Skeletal muscle tissue (tissue), 3 donors: ENCODE measurements at regions not wholly inside any gene's neighbourhood (a gene's known extent, or its start where the extent isn't known, plus 50 kb on each side); places are given as distances from the start of the nearest gene placed in this dataset.
"Not testable (repeated sequence)": the region's sequence is repeated elsewhere in the genome, so short reads cannot be mapped to it uniquely, and the experiment has no call there.

Source experiments
- H3K27ac ChIP-seq: one replicate; pipeline ENCODE4 v1.7.0; 2013; ENCODE audit warnings: mild to moderate bottlenecking, low read depth, low read length, inconsistent platforms
- H3K27me3 ChIP-seq, 3 donors: one replicate each; pipeline ENCODE4 v1.7.0; 2013; ENCODE audit warnings: low read length in 3 of 3; ENCODE audit not compliant: control insufficient read depth in 3 of 3, insufficient read depth in 3 of 3
- H3K36me3 ChIP-seq, 3 donors: one replicate each; pipeline ENCODE4 v1.7.0; 2013; ENCODE audit warnings: low read length in 3 of 3; ENCODE audit not compliant: control insufficient read depth in 3 of 3, insufficient read depth in 3 of 3
- H3K4me1 ChIP-seq, 3 donors: one replicate each; pipeline ENCODE4 v1.7.0; 2013; ENCODE audit warnings: low read length in 3 of 3, mild to moderate bottlenecking in 3 of 3; ENCODE audit not compliant: control insufficient read depth in 3 of 3, insufficient read depth in 3 of 3
- H3K4me3 ChIP-seq, 3 donors: one replicate each; pipeline ENCODE4 v1.7.0; 2013; ENCODE audit warnings: low read length in 3 of 3
- H3K9ac ChIP-seq, 3 donors: one replicate each; pipeline ENCODE4 v1.7.0; 2013; ENCODE audit warnings: low read length in 3 of 3, mild to moderate bottlenecking in 3 of 3, moderate library complexity in 2 of 3, low read depth in 1 of 3
- H3K9me3 ChIP-seq, 3 donors: one replicate each; pipeline ENCODE4 v1.7.0; 2013; ENCODE audit warnings: low read length in 3 of 3; ENCODE audit not compliant: control insufficient read depth in 3 of 3
- donor health status: Osteomylitis.

GRCh38 chr1:209156991-209157390 lies 426.5 kb upstream of the CAMK1G start:
- Histone ChIP-seq H3K9ac (no peak overlapping the region), H3K4me3 (no peak overlapping the region), H3K27ac (no peak overlapping the region), H3K4me1 (no peaks in the 10 kb centered on the region), H3K36me3 (no peaks in the 10 kb centered on the region), H3K9me3 (no peaks in the 10 kb centered on the region), H3K27me3 (no peaks in the 10 kb centered on the region)

- no peak overlapping the region for H3K27ac ChIP-seq
- H3K9me3 ChIP-seq = no peaks in the 10 kb centered on the region
- no peak overlapping the region for H3K9ac ChIP-seq
- H3K27me3 ChIP-seq = no peaks in the 10 kb centered on the region
- no peak overlapping the region for H3K4me3 ChIP-seq
- H3K36me3 ChIP-seq = no peaks in the 10 kb centered on the region
- no peaks in the 10 kb centered on the region for H3K4me1 ChIP-seq
These were observed 425.8 kb upstream of the CAMK1G start for GRCh38 chr1:209157546-209158249.

GRCh38 chr1:209158851-209159250 lies 424.7 kb upstream of the CAMK1G start:
- Histone ChIP-seq H3K36me3 (no peaks in the 10 kb centered on the region), H3K9ac (no peak overlapping the region)

GRCh38 chr1:209160230-209160629 lies 423.3 kb upstream of the CAMK1G start:
- Histone ChIP-seq H3K36me3 (no peaks in the 10 kb centered on the region), H3K27me3 (no peaks in the 10 kb centered on the region), H3K27ac (no peak overlapping the region), H3K4me3 (no peak overlapping the region), H3K9ac (no peak overlapping the region), H3K4me1 (no peaks in the 10 kb centered on the region), H3K9me3 (no peaks in the 10 kb centered on the region)

More at GRCh38 chr1:209158851-209159250, 424.7 kb upstream of the CAMK1G start:
- Histone ChIP-seq H3K27ac (no peak overlapping the region), H3K9me3 (no peaks in the 10 kb centered on the region), H3K4me3 (no peak overlapping the region), H3K4me1 (no peaks in the 10 kb centered on the region), H3K27me3 (no peaks in the 10 kb centered on the region)

GRCh38 chr1:209162651-209163050 lies 420.9 kb upstream of the CAMK1G start:
- no peak overlapping the region for H3K9ac ChIP-seq
- H3K4me3 ChIP-seq = no peak overlapping the region
- no peaks in the 10 kb centered on the region for H3K9me3 ChIP-seq
- no peaks in the 10 kb centered on the region for H3K36me3 ChIP-seq
- H3K27ac ChIP-seq = no peak overlapping the region
- H3K4me1 ChIP-seq = no peaks in the 10 kb centered on the region
- no peaks in the 10 kb centered on the region for H3K27me3 ChIP-seq

GRCh38 chr1:209168204-209168603 lies 415.3 kb upstream of the CAMK1G start:
- Histone ChIP-seq H3K9me3 (no peaks in the 10 kb centered on the region), H3K9ac (no peak overlapping the region), H3K36me3 (no peaks in the 10 kb centered on the region), H3K27ac (no peak overlapping the region), H3K4me3 (no peak overlapping the region), H3K4me1 (no peaks in the 10 kb centered on the region), H3K27me3 (no peaks in the 10 kb centered on the region)

- Histone ChIP-seq H3K4me3 (no peak overlapping the region), H3K27ac (no peak overlapping the region), H3K9ac (no peak overlapping the region), H3K9me3 (no peaks in the 10 kb centered on the region), H3K4me1 (no peaks in the 10 kb centered on the region), H3K27me3 (no peaks in the 10 kb centered on the region), H3K36me3 (no peaks in the 10 kb centered on the region)
These were observed 412.4 kb upstream of the CAMK1G start for GRCh38 chr1:209171151-209171550.

GRCh38 chr1:209172286-209172685 lies 411.2 kb upstream of the CAMK1G start:
- Histone ChIP-seq H3K36me3 (no peaks in the 10 kb centered on the region), H3K9ac (no peak overlapping the region), H3K27ac (no peak overlapping the region), H3K4me3 (no peak overlapping the region), H3K9me3 (no peaks in the 10 kb centered on the region), H3K27me3 (no peaks in the 10 kb centered on the region), H3K4me1 (no peaks in the 10 kb centered on the region)

- H3K9me3 ChIP-seq, H3K27ac ChIP-seq: not testable (repeated sequence)
These were observed 410.5 kb upstream of the CAMK1G start for GRCh38 chr1:209172792-209173542.

GRCh38 chr1:209173796-209174195 lies 409.7 kb upstream of the CAMK1G start:
- not testable (repeated sequence) for H3K27me3 ChIP-seq, H3K27ac ChIP-seq, H3K9me3 ChIP-seq, H3K36me3 ChIP-seq, H3K4me1 ChIP-seq, H3K9ac ChIP-seq, H3K4me3 ChIP-seq

More at GRCh38 chr1:209172792-209173542, 410.5 kb upstream of the CAMK1G start:
- not testable (repeated sequence) for H3K27me3 ChIP-seq, H3K9ac ChIP-seq, H3K4me1 ChIP-seq, H3K36me3 ChIP-seq, H3K4me3 ChIP-seq
